Fibroblast of pulmonary artery (primary cell): ENCODE measurements at regions not wholly inside any gene's neighbourhood (a gene's known extent, or its start where the extent isn't known, plus 50 kb on each side); places are given as distances from the start of the nearest gene placed in this dataset.

ENCODE experiments used
- DNase-seq: peaks from one replicate; pipeline ENCODE4 v3.0.0-alpha.2; 2010; ENCODE audit warnings: low read depth
- H3K4me3 ChIP-seq: replicated peaks from 2 replicates; pipeline ENCODE4 v1.5.1; 2011; ENCODE audit warnings: low read depth, mild to moderate bottlenecking, control low read depth, low read length, moderate library complexity
- CTCF ChIP-seq: IDR thresholded peaks from 2 replicates; pipeline ENCODE4 v1.5.1; 2011; ENCODE audit warnings: mild to moderate bottlenecking, control low read depth, low read length, inconsistent platforms; ENCODE audit errors: missing control alignments

DNA sequence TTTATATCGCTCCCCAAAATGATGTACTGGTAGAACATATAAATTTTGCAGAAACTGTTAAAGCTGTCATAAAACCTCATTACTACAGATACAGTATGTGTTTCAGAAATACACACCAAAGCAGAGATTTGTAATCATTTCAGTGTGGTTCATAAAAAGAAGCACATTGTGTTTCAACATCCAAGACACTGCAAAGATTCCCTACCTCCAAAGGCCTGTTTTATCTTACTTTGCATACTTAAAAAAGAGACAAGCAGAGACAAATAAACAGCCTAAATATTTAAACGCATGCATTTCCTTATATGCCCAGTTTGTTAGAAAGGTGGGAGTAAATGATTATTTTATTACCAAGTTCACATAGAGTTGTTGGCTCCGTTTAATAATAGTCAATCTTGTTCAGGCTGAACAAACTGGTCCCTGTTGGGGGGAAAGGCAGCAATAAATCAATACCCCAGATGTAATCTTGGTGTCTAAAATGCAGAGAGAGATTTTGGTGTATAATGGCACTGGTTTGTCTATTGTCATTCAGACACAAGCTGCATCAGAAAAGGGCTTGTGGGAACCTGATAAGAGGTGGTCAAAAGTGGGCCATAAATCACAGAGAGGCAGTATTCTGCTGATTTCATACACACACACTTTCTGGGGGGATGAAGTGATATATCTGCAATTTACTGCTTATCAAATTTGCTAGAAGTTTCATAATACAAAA, 321.4 kb upstream of the ETAA1 start:
- no peak for DNase-seq
- H3K4me3 ChIP-seq, result no peak overlapping the region
- TF ChIP-seq CTCF, result no peak

DNA sequence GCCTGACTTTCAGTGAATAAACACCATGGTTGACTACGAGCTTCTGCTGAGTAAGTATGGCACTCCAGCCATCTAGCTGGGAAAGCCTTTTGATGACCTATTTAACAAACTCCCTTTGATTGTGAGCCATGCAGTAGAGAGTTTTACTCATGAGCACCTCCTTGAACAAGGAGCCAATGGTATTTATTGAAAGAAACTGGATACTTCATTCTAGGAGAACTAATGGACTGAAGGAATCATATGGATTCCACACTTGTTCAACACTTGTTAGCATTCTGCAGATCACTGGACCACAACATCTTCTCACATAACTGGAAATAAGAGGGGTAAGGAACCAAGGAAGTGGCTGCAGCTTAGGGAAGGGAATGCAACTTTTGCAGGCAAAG, 320.9 kb upstream of the ETAA1 start:
- H3K4me3 ChIP-seq, result no peak overlapping the region
- no peak for TF ChIP-seq CTCF
- DNase-seq, result no peak

DNA sequence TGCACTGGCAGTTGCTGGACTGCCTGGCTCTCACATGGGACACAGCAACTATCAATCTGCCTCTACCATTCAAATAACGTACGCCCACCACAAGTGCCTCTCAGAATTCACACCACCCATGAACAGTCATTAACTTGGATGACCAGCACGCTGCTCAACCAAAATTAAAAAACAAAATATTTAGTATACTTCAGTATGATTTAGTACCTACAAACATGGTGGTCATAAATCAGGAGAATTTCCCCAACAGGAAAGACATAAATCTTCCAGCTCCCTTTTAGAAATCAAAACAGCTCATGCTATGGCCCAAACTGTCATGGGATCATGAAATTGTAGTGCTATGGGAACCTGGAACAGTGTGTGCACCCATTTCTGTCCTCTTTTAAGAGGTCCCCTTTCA, 317.4 kb upstream of the ETAA1 start:
- H3K4me3 ChIP-seq, result no peak overlapping the region
- no peak for TF ChIP-seq CTCF
- DNase-seq, result no peak

GRCh38 chr2:67082813-67083212, 314.3 kb upstream of the ETAA1 start:
- H3K4me3 ChIP-seq, result no peak overlapping the region
- no peak for TF ChIP-seq CTCF

GRCh38 chr2:67083951-67084350, 313.2 kb upstream of the ETAA1 start:
- H3K4me3 ChIP-seq, result no peak overlapping the region
- TF ChIP-seq CTCF, result no peak
- DNase-seq, result no peak

More at GRCh38 chr2:67082813-67083212, 314.3 kb upstream of the ETAA1 start:
- no peak for DNase-seq

DNA sequence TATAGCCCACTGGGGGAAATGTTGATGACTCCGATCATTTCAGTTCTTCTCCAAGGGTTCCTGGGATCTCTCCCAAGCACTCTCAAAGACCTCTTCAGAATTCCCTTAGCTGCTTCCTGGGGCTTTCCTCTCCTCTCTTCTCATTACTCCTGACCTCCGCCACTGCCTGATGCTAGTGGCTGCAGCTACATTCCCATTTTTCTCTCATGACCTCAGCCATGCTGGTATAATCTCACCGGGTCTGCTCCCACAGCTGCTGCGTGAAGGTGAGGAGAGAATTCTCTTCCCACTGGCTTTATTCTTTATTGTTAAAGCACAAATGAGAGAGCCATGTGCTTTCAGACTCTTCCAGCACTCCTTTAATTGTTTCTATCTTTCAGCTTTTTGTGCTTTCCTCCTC, 312.0 kb upstream of the ETAA1 start:
- H3K4me3 ChIP-seq, result no peak overlapping the region
- no peak for TF ChIP-seq CTCF
- DNase-seq, result no peak

DNA sequence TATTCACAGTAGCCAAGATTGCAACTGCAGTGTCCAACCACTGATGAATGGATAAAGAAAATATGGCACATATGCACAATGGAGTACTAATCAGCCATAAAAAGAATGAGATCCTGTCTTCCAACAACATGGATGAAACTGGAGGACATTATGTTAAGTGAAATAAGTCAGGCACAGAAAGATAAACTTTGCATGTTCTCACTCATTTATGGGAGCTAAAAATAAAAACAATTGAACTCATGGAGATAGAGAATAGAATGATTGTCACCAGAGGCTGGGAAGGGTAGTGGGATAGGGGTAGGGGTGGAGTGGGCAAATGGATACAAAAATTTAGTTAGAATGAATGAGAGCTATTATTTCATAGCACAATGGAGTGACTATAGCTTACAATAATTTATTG, 305.5 kb upstream of the ETAA1 start:
- H3K4me3 ChIP-seq, result no peak overlapping the region
- no peak for DNase-seq
- no peak for TF ChIP-seq CTCF
